ENCODE measurements at regions not wholly inside any gene's neighbourhood (a gene's known extent, or its start where the extent isn't known, plus 50 kb on each side); places are given as distances from the start of the nearest gene placed in this dataset.

DNA sequence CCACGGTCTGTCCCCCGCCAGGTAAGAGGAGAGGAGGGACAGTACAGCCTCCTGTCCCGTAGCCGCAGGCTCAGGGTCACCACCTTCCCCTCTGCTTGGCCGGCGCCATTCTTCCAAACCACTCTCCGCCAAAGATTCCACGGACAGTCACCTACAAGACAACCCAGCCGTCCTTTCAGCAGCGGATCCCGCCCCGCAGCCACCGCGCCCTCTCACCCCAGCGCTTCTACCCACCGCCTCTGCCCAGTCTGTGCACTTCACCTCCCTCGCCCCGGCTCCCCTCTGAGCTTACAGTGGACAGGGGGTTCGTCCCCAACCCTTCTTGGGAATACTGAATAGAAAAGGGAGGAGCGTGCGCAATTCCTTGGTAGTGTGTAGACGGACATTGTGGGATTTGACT is 319.6 kb downstream of the FAM72C start:
- no peak for TF ChIP-seq RAD21 (IDR thresholded peaks at IDR 0.05; ENCODE audit: low read depth)
- no peak for TF ChIP-seq NFIC (IDR thresholded peaks at IDR 0.05)
- TF ChIP-seq, protein P1, sequence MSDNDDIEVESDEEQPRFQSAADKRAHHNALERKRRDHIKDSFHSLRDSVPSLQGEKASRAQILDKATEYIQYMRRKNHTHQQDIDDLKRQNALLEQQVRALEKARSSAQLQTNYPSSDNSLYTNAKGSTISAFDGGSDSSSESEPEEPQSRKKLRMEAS (IDR thresholded peaks at IDR 0.05): no peak

Measured in Ishikawa (cell line).